HG03108 (cell line): ENCODE measurements at regions not wholly inside any gene's neighbourhood (a gene's known extent, or its start where the extent isn't known, plus 50 kb on each side); places are given as distances from the start of the nearest gene placed in this dataset.

Source experiments
- ATAC-seq: cut with Tn5 transposase; IDR thresholded peaks from one replicate; pipeline ENCODE4 v1.9.1; 2021; ENCODE audit warnings: moderate library complexity; ENCODE audit not compliant: unreplicated experiment

DNA sequence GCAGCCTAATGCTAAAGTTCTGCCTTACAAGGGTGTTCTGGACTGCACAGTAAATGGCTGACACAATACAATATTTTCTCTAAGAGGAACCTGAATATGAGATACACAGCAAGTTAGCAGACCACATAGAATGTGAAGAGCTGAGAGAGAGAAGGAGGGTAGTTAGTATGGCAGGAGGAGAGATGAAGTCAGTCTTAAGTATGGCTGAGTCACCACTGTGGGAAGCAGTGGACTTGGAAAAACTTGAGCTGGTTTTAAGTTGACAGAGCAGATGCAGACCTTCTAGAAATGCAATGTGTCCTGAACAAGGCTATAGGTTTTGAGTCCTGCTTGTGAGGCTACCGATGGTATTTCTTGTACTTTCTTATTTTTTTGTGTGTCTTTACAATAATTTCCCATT, 172.5 kb downstream of the SH2D1A start:
- ATAC-seq, result no peak

DNA sequence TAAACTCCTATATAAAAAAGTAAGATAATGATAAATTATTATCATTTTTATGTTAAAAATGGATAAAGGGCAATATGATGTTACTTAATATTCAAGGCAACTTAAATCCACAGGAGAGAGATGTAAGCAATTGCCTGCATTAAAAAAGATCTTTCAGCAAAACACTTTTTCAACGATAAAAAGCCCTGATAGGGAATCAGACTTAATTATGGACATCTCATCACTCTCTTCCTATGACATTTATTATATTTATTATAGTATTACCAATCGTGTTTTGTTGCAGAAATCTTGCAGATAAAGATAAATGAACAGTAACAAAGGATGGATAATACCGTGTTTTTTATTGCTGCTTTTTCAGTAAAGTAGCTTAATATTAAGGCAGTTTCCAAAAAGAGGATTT, 178.5 kb downstream of the SH2D1A start:
- no peak for ATAC-seq

- ATAC-seq, result no peak
Observed at GRCh38 chrX:124529786-124530185, 183.4 kb downstream of the SH2D1A start.

DNA sequence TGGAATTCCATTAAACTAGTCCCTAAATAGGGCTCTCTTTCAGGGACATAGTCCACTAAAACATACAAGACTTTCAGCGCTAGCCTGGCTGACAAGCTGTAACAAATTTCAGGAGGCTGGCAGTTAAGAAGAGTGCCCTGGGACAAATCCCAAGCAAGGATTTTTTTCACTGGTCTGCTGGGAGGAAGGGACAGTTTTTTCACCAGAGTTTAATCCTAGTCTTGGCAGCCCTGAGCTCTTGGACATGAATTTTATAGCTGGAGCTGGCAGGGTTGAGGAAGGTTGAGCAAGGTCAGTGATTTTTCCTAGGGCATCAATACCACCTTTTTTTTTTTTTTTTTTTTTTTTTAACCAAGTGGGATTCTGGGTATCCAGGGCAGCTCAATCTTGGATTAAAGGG, 184.4 kb downstream of the SH2D1A start:
- no peak for ATAC-seq

DNA sequence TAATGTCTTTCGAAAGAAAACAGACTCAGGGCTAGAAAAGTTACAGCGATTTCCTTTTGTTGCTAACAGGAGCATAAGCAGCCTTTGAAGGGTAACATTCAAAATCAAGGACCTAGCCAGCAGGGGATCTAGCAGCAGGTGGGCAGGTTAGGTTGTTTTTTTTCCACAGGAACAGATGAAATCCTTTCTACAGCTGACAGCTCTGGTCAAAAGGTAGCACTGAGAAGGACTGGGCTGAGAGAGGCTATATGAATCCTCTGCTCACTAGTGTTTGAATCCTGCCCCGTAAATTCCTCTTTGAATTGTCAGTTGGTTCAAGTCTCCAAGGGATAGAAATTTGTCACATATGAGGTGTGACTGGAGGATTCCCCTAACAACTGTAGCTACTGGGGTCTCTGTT, 188.2 kb downstream of the SH2D1A start:
- no peak for ATAC-seq

DNA sequence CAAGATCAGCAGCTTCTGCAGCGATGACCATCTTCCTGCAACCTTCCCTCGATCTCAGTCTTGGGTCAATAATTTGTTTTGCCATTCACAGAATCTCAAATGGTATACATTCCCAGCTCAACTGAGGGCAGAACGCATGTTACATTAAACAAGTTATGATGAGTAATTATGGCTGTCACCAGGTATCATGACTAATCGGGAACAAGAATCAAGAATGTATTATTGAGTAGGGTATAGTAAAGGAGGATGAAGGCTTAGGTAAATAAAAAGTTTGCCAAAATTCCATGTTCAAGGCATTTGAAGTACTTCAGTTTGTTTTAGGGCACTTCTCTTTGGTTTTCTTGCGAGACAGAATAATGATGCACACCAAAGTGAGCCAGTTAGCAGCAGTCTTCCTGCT, 194.1 kb downstream of the SH2D1A start:
- no peak for ATAC-seq

DNA sequence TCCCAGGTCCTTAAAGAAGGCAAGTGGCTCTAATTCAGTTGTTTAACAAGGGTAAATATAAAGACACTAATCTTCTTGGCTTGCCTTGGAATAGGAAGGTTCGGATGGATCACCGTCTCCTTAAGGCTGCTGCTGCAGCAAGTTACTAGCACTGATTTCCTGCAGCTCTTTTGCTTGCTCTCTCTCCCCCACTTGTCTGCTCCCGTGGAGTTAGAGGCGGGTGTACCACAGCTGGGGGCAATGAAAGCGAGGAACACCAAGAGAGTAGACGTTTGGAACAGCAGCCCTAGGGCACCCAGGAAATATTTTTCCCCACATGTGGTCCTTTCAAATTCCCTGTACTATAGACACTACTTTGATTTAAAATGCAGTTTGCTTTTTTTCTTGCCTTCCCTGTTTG, 202.2 kb downstream of the SH2D1A start:
- ATAC-seq, result no peak

DNA sequence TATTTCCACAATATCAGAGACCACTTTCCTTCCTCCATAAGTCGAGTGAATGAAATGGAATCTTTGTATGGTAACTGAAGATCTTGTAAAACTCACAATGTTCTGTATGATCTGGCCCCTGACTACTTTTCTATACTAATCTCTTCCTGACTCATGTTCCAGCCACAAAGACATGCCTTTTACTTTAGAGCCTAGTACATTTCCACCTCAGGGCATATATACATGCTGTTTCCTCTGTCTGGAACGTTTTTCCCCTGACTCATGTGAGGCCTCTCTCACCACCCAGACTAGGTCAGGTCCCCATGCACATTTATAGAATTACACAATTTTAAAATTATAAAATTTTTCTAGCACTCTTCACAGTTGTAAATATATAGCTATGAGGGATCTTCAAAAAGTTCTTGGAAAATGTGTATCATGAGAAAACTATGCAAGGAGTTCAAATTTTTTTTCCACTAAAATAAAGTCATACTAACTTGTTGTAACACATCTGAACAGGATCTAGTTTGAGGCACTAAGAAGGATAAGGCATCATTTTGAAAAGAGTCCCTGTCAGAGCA, 208.8 kb downstream of the SH2D1A start:
- ATAC-seq, result no peak

- no peak for ATAC-seq
Observed at GRCh38 chrX:124557976-124558375, 211.6 kb downstream of the SH2D1A start.

- ATAC-seq, result no peak
Observed at GRCh38 chrX:124573468-124573867, 227.1 kb downstream of the SH2D1A start.

GRCh38 chrX:124592744-124593143, 246.4 kb downstream of the SH2D1A start:
- ATAC-seq, result no peak

DNA sequence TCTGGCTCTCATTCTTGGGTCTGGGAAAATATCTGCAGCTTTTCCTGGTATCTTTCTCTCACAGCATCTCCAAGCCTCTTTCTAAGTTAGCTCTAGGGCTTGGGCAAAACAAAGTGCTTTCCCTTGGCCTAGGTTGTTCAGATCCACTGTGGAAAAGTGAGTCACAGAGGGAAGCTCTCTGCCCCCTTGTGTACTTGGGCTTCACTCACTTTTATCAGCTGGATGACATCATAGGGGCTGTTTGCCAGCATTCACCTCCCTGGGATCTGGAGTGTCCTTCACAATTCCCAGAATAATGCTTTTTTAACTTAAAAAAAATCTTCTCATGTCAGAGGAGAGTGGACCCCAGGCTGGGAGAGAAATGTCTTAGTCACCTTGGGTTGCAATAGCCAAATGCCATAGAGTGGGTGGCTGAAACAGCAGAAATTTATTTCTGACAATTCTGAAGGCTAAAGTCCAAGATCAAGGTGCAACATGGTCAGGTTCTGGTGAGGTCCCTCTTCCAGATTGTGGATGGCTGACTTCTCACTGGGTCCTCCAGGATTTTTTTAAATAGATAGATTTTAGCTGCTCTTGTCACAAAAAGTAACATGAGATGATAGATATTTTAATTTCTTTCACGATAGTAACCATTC, 247.8 kb downstream of the SH2D1A start:
- no peak for ATAC-seq

DNA sequence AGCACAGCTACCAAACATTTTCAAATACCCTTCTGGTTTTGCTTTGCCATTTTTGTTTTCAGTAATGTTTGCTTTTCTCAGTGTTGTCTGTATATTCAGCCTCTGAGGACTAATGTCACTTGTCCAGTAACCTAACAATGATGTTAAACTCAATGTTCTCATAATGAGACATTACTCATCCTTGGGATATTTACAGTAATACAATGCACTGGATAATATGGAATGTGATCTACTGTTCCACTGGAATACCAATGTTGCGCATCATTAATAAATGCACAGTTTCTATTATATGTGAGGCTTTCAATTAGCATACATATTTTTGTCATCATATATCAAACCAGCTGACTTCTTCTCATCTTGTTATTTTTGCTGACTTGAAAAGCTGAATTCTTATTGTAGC, 259.1 kb downstream of the SH2D1A start:
- no peak for ATAC-seq

GRCh38 chrX:124606724-124607123, 260.4 kb downstream of the SH2D1A start:
- no peak for ATAC-seq

- no peak for ATAC-seq
Observed at GRCh38 chrX:124619710-124620109, 273.3 kb downstream of the SH2D1A start.

DNA sequence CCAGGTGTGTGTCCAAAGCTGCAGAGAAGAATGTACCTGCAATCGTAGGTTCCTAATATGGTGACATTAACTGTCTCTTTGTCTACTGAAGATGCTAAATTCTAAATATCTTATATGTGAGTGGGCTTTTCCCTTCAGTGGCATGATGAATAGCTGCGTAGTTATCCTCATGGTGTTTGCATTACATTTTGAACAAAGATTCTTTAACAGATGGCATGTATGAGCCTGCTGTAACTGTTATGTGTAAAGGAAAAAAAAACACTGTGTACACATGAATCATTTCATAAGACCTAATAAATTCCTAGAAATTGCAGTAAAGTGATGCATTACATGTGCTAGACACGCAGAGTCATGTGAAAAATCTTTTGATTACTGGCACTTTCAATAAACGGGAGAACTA, 288.0 kb downstream of the SH2D1A start:
- ATAC-seq, result no peak

DNA sequence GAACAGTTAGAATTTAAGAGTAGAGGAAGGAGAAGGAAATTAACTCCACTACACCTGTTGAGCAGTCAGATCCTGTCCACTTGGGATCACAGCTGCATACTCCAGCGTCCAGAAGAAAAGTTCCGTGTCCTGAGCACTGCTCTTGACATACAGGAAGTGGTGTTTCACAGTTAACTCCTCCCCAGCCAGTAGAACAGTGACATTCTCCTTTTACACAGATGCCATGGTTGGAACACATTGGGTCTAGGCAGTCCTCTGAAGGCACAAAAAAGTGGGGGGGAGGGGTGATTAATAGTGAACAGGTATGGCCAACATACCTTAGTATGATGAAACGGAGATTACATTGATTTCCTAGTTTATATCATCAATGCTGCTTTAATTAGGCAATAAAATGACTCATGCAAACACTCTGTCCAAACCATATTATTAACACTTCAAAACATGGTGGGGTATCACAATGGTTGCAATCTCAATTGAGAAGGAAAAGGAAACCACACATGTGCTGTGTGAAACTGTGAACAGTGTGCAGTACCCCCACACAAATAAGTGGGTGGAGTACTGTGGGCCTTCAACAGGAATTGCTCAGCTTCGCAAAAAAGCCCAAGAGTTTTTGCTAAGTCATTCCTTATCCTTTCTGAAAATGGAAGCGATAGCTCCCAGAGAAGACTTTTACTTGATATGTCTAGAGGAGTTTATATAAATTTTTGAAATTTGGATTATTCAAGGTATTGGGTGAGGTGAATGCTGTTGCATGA, 295.6 kb downstream of the SH2D1A start:
- no peak for ATAC-seq

GRCh38 chrX:124646403-124646802, 300.0 kb downstream of the SH2D1A start:
- ATAC-seq, result no peak

DNA sequence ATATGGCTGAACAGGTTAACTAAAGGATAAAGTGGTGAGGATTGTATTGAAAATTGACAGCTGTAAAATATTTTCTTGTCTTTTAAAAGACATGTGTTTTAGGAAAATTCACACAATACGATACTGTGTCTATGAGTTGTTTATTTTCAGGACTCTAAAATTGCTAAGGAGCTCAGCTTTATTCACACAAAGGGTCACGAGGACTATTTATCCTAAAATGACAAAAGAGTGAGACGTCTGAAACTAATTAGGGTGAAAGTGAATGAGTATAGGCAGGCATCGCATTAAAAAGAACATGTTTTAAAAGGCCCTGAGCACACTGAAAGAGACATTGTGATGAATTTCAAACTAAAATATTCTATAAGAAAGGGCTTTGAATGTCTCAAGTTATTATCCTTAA, 304.7 kb downstream of the SH2D1A start:
- no peak for ATAC-seq

DNA sequence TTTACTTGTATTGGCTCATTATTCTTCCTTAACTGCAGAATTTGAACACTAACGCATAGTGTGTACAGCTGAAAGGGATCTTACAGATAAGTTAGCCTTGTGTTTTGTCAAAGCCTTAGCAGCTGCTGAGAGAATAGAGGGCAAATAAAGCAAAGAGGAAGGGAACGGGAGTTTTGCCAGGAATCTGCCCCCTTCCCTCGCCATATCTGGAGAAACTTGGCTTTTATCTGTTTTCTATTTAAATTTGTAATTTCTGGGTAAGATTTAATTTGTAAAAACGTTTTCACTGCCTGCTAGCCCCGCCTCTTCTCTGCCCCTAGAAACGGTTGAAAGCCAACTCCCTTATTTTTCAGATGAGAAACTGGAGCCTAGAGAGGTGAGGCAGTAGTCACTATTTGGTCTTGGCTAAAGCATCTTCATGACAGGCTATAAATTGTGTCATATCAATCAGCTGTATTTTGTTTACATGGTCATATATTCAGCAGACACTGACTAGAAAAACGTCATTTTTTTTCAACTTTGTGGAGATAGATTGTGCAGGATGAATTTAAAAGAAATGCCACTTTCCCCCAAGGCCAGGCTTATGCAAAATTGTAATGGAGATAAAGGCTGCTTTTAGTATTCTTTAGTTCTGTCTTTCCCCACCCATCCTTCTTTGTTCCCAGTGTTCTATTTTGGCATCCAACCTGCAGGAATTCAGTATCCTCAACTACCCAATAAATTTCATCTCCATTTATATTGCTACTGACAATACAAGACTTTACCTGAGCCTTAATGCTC, 319.4 kb downstream of the SH2D1A start:
- ATAC-seq, result no peak

- no peak for ATAC-seq
Observed at GRCh38 chrX:124679199-124679598, 332.8 kb downstream of the SH2D1A start.

DNA sequence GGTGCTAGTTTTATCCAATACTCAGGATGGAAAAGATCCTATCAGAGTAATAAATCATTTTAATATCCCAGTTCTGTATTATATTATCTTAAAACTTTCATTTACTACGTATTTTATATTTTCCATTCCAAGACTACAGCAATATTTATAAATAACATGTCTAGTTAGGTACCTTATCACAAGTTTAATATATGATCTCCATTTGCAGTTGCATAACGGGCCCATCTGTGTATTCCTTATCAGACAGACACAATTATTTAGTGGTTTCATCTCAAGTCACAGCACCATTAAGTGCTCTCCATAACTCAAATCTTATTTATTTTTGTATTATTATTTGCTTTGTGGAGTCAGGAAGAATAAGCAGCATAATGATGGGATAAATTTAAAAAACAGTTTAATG, 333.9 kb downstream of the SH2D1A start:
- no peak for ATAC-seq
